H1 (cell line): ENCODE measurements at regions not wholly inside any gene's neighbourhood (a gene's known extent, or its start where the extent isn't known, plus 50 kb on each side); places are given as distances from the start of the nearest gene placed in this dataset.

Experiments
- ATF2 ChIP-seq: IDR thresholded peaks from 2 replicates; pipeline ENCODE4 v1.6.1; 2012; ENCODE audit warnings: low read length, inconsistent platforms
- EP300 ChIP-seq, 2 experiments: IDR thresholded peaks; 1 replicate in 1 of 2; 2 replicates in 1 of 2; pipeline ENCODE4 v1.6.1; 2011 to 2012; ENCODE audit warnings: low read depth in 2 of 2, low read length in 2 of 2, mild to moderate bottlenecking in 2 of 2, borderline replicate concordance in 1 of 2, inconsistent platforms in 1 of 2, moderate library complexity in 1 of 2
- JUND ChIP-seq: IDR thresholded peaks from 2 replicates; pipeline ENCODE4 v1.6.1; 2011; ENCODE audit warnings: mild to moderate bottlenecking, improper control_type of control experiment, low read length
- SIRT6 ChIP-seq: IDR thresholded peaks from one replicate; pipeline ENCODE4 v1.7.1; 2012; ENCODE audit warnings: low read length, inconsistent platforms
- SP4 ChIP-seq: IDR thresholded peaks from 2 replicates; pipeline ENCODE4 v1.6.1; 2012; ENCODE audit warnings: low read length, inconsistent platforms

GRCh38 chr5:67623078-67623477, 426.5 kb upstream of the CD180 start (continued):
- no peak for TF ChIP-seq ATF2
- no peak for TF ChIP-seq JUND
- no peak for TF ChIP-seq EP300 (IDR thresholded peaks at IDR 0.05; ENCODE audit: borderline replicate concordance in 1 of 2, low read depth in 2 of 2, low read length in 2 of 2)
- TF ChIP-seq SIRT6, result no peak
- no peak for TF ChIP-seq SP4
